ENCODE measurements at regions not wholly inside any gene's neighbourhood (a gene's known extent, or its start where the extent isn't known, plus 50 kb on each side); places are given as distances from the start of the nearest gene placed in this dataset.

DNA sequence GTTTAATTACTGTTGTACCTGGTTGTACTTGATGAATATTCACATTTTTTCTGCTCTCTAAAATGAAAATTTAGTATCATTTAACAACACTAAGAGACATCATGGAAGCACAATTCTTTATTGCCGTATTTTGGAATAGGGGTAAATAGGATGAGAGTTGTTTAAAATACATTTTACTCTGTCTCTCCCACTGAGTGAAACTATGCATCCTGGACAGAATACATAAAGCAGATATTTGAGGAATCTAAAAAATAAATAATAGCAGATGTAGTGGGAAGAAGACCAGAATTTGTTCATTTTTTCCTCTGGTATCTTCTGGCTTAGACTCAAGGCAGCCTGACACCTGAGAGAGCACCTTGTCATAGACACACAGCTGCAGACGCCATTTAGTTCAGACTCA is 119.1 kb upstream of the AHI1 start:
- Histone ChIP-seq H3K18ac (ENCODE audit: extremely low read depth, low read length) (no peak overlapping the region), H3K27me3 (replicated peaks in 1 of 4; ENCODE audit: control insufficient read depth in 3 of 4, extremely low read depth in 1 of 4, insufficient read depth in 3 of 4, low read length in 3 of 4) (peaks cover 0 to 2% (median 0%) of the 10 kb centered on the region in 4 experiments; a peak in 1 of 7 replicates), H4K20me1 (replicated peaks in 1 of 2; ENCODE audit: control insufficient read depth in 1 of 2, insufficient read depth in 2 of 2, low read length in 2 of 2) (no peaks in the 10 kb centered on the region), H3K14ac (ENCODE audit: insufficient read length) (no peak overlapping the region), H4K5ac (ENCODE audit: insufficient read length, low read depth, low read length) (no peak overlapping the region), H3K27ac (ENCODE audit: low read depth, low read length) (no peak overlapping the region), H2BK5ac (ENCODE audit: low read depth, low read length) (no peak overlapping the region), H4K91ac (replicated peaks; ENCODE audit: insufficient read length, low read length) (no peak overlapping the region), H2AK5ac (ENCODE audit: low read depth, low read length) (no peak overlapping the region), H3K79me2 (ENCODE audit: control insufficient read depth in 1 of 2, insufficient read depth in 2 of 2, low read length in 2 of 2) (no peaks in the 10 kb centered on the region), H3K23me2 (ENCODE audit: low read depth, low read length) (no peaks in the 10 kb centered on the region), H3K4me1 (replicated peaks in 1 of 4; ENCODE audit: control insufficient read depth in 3 of 4, insufficient read depth in 4 of 4, low read length in 3 of 4) (no peaks in the 10 kb centered on the region), H2BK15ac (ENCODE audit: low read length) (no peak overlapping the region), H2BK120ac (replicated peaks; ENCODE audit: low read depth, low read length) (no peak overlapping the region), H3K23ac (ENCODE audit: insufficient read length) (no peak overlapping the region), H3K9me3 (ENCODE audit: insufficient read depth in 2 of 2, low read depth in 1 of 2, low read length in 1 of 2) (no peaks in the 10 kb centered on the region), H4K8ac (ENCODE audit: extremely low read depth, insufficient read depth, low read length) (no peak overlapping the region), H3K4me3 (ENCODE audit: extremely low read depth in 1 of 4, insufficient read depth in 2 of 4, low read depth in 3 of 4, low read length in 4 of 4) (no peak overlapping the region), H3K36me3 (ENCODE audit: control insufficient read depth in 2 of 4, insufficient read depth in 4 of 4, low read length in 3 of 4) (no peaks in the 10 kb centered on the region), H3K4me2 (ENCODE audit: insufficient read depth in 1 of 2, low read depth in 2 of 2, low read length in 2 of 2) (no peak overlapping the region), H3K9ac (replicated peaks in 1 of 4; ENCODE audit: extremely low read depth in 1 of 4, low read depth in 3 of 4, low read length in 3 of 4) (no peak overlapping the region), H2AFZ (ENCODE audit: low read length) (0 out of 2 replicates have a peak overlapping the region, but pooled peaks have one; percentile 8), H2BK12ac (ENCODE audit: low read depth, low read length) (no peak overlapping the region), H3K79me1 (ENCODE audit: low read depth, low read length) (no peaks in the 10 kb centered on the region), H3K56ac (replicated peaks; ENCODE audit: insufficient read length, low read depth, low read length) (no peak overlapping the region), H3K4ac (replicated peaks; ENCODE audit: insufficient read length, low read depth, low read length) (no peak overlapping the region), H2BK20ac (ENCODE audit: low read length) (no peak overlapping the region)
- 87% methylated on average over 2 of the region's 2 CpGs; no CpG with 5 or more reads in 1 of the 2 experiments for WGBS, 2 experiments (ENCODE audit: extremely low coverage in 1 of 2, insufficient coverage in 1 of 2, insufficient read length in 1 of 2, insufficient replicate concordance in 2 of 2, low coverage in 1 of 2, low lambda C conversion rate in 2 of 2, missing lambda C conversion rate in 1 of 2)
- no peak for TF ChIP-seq RXRA (IDR thresholded peaks at IDR 0.05; ENCODE audit: insufficient read depth, low read depth, low read length)
- no peak for TF ChIP-seq POU5F1 (IDR thresholded peaks at IDR 0.05; ENCODE audit: low read depth, low read length)
- no peak for TF ChIP-seq KDM1A (IDR thresholded peaks at IDR 0.05; ENCODE audit: borderline replicate concordance, low read length)
- TF ChIP-seq TEAD4 (IDR thresholded peaks at IDR 0.05; ENCODE audit: low read depth, low read length) = no peak
- TF ChIP-seq MAFK (IDR thresholded peaks at IDR 0.05; ENCODE audit: low read depth, low read length) = no peak
- TF ChIP-seq, protein P1, sequence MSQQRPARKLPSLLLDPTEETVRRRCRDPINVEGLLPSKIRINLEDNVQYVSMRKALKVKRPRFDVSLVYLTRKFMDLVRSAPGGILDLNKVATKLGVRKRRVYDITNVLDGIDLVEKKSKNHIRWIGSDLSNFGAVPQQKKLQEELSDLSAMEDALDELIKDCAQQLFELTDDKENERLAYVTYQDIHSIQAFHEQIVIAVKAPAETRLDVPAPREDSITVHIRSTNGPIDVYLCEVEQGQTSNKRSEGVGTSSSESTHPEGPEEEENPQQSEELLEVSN (IDR thresholded peaks at IDR 0.05) = no peak
- TF ChIP-seq RFX5 (IDR thresholded peaks at IDR 0.05; ENCODE audit: borderline replicate concordance, low read depth, low read length) = no peak
- no peak for TF ChIP-seq SIN3A (conservative IDR thresholded peaks at IDR 0.05 in 1 of 2, IDR thresholded peaks at IDR 0.05 in 1 of 2; ENCODE audit: low read depth in 1 of 2, low read length in 2 of 2)
- TF ChIP-seq CREB1 (IDR thresholded peaks at IDR 0.05) = no peak
- no peak for TF ChIP-seq EZH2 (IDR thresholded peaks at IDR 0.05; ENCODE audit: low read depth, low read length, severe bottlenecking)
- TF ChIP-seq EP300 (IDR thresholded peaks at IDR 0.05; ENCODE audit: borderline replicate concordance in 1 of 2, low read depth in 2 of 2, low read length in 2 of 2) = no peak
- TF ChIP-seq BCL11A (IDR thresholded peaks at IDR 0.05; ENCODE audit: low read depth in 2 of 2, low read length in 2 of 2) = no peak
- DNase-seq (ENCODE audit: low read depth in 1 of 2, low spot score in 2 of 2) = no peak
- ChIA-PET CTCF (ENCODE audit: partially characterized antibody) (no interaction called here), POLR2A (ENCODE audit: partially characterized antibody) (interaction anchor here (1.2 kb wide), 1 partner anchor 9 kb away, joined by 3 read pairs; no protein-coding TSS in a partner anchor)
- no peak for FAIRE-seq
